Hepatocyte (in vitro differentiated cells): ENCODE measurements at regions not wholly inside any gene's neighbourhood (a gene's known extent, or its start where the extent isn't known, plus 50 kb on each side); places are given as distances from the start of the nearest gene placed in this dataset.

ENCODE experiments used
- EZH2 ChIP-seq: fragments of 200-600 bp; sonication (generic); IDR thresholded peaks from 2 replicates; pipeline ENCODE4 v1.6.1; 2016; ENCODE audit warnings: antibody characterized with exemption, mild to moderate bottlenecking, borderline replicate concordance
- TF ChIP-seq, protein P1 (sequence below): fragments of 200-600 bp; sonication (generic); IDR thresholded peaks from 2 replicates; pipeline ENCODE4 v1.5.1; 2016; ENCODE audit warnings: antibody characterized with exemption, mild to moderate bottlenecking; ENCODE audit not compliant: poor library complexity

DNA sequence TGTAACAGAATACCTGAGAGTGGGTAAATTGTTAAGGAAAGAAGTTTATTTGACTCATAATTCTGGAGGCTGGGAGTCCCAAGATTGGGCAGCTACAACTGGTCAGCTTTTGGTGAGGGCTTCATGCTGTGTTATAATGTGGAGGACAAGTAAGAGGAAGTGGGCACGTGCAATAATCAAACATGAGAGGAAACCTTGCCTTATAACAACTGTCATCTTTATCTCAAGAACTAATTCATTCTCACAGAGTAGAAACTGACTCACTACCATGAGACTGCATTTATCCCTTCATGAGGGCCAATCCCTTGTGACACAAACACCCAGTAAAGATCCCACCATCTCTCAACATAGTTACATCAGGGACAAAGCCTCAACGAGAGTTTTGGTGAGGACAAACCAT, 318.1 kb upstream of the NT5C1B start:
- TF ChIP-seq, protein P1, sequence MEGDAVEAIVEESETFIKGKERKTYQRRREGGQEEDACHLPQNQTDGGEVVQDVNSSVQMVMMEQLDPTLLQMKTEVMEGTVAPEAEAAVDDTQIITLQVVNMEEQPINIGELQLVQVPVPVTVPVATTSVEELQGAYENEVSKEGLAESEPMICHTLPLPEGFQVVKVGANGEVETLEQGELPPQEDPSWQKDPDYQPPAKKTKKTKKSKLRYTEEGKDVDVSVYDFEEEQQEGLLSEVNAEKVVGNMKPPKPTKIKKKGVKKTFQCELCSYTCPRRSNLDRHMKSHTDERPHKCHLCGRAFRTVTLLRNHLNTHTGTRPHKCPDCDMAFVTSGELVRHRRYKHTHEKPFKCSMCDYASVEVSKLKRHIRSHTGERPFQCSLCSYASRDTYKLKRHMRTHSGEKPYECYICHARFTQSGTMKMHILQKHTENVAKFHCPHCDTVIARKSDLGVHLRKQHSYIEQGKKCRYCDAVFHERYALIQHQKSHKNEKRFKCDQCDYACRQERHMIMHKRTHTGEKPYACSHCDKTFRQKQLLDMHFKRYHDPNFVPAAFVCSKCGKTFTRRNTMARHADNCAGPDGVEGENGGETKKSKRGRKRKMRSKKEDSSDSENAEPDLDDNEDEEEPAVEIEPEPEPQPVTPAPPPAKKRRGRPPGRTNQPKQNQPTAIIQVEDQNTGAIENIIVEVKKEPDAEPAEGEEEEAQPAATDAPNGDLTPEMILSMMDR, result no peak
- TF ChIP-seq EZH2, result no peak
